Dendritic cell treated with granulocyte-macrophage colony-stimulating factor and Interleukin-4, amounts not matched to agents 40 ng/mL and 50 ng/mL, for 4 days (primary cell): ENCODE measurements at regions not wholly inside any gene's neighbourhood (a gene's known extent, or its start where the extent isn't known, plus 50 kb on each side); places are given as distances from the start of the nearest gene placed in this dataset.

Experiments used
- H3K27ac Mint-ChIP-seq: one replicate; pipeline ENCODE4 v1.8.0; 2022; ENCODE audit warnings: mild to moderate bottlenecking, mixed read lengths
- H3K27me3 Mint-ChIP-seq: one replicate; pipeline ENCODE4 v1.8.0; 2022; ENCODE audit warnings: mild to moderate bottlenecking, mixed read lengths
- H3K36me3 Mint-ChIP-seq: one replicate; pipeline ENCODE4 v1.8.0; 2022; ENCODE audit warnings: low read depth, mixed read lengths
- H3K4me1 Mint-ChIP-seq: one replicate; pipeline ENCODE4 v1.8.0; 2022; ENCODE audit warnings: low read depth, mixed read lengths
- H3K4me3 Mint-ChIP-seq: one replicate; pipeline ENCODE4 v1.8.0; 2022; ENCODE audit warnings: mild to moderate bottlenecking, moderate library complexity, mixed read lengths
- H3K9me3 Mint-ChIP-seq: one replicate; pipeline ENCODE4 v1.8.0; 2022; ENCODE audit warnings: mixed read lengths
- intact Hi-C: fragments of 100-400 bp; cut with micrococcal nuclease; formaldehyde crosslinking; loops from one replicate; pipeline ENCODE4 v1.15.0; 2022

GRCh38 chr5:101937041-101937440, 359.0 kb downstream of the SLCO4C1 start:
- Mint-ChIP-seq H3K4me1 (no peaks in the 10 kb centered on the region), H3K9me3 (no peaks in the 10 kb centered on the region), H3K27ac (no peak overlapping the region), H3K4me3 (no peak overlapping the region), H3K27me3 (no peaks in the 10 kb centered on the region), H3K36me3 (no peaks in the 10 kb centered on the region)
- intact Hi-C loops, result no loop called here

GRCh38 chr5:101935086-101935485, 361.0 kb downstream of the SLCO4C1 start:
- Mint-ChIP-seq H3K36me3 (no peaks in the 10 kb centered on the region), H3K9me3 (no peaks in the 10 kb centered on the region), H3K27me3 (no peaks in the 10 kb centered on the region), H3K27ac (no peak overlapping the region), H3K4me3 (no peak overlapping the region), H3K4me1 (no peaks in the 10 kb centered on the region)
- intact Hi-C loops, result no loop called here

GRCh38 chr5:101932599-101932998, 363.5 kb downstream of the SLCO4C1 start:
- Mint-ChIP-seq H3K9me3 (no peaks in the 10 kb centered on the region), H3K4me1 (no peaks in the 10 kb centered on the region), H3K36me3 (no peaks in the 10 kb centered on the region), H3K27me3 (no peaks in the 10 kb centered on the region), H3K27ac (no peak overlapping the region), H3K4me3 (no peak overlapping the region)
- intact Hi-C loops, result no loop called here

DNA sequence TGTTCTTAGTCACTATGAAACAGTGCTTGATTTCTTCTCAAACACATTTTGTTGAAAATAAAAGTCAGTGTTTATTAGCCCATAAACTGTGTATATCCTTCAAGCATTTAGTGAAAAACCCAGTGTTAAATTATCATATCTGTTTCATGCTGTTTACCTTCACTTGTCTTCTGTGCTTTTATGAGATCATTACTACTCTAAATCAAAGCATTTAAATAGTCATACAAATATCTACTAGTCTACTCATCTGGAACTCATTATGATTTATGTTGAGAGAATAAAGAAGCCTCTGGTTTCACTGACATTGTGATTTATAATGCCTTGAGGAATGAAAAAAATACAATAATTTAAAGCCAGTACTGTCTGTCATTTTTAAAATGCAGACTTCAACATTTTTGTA, 366.5 kb downstream of the SLCO4C1 start:
- Mint-ChIP-seq H3K4me1 (no peaks in the 10 kb centered on the region), H3K36me3 (no peaks in the 10 kb centered on the region), H3K27ac (no peak overlapping the region), H3K27me3 (no peaks in the 10 kb centered on the region), H3K9me3 (no peaks in the 10 kb centered on the region), H3K4me3 (no peak overlapping the region)
- intact Hi-C loops, result no loop called here

DNA sequence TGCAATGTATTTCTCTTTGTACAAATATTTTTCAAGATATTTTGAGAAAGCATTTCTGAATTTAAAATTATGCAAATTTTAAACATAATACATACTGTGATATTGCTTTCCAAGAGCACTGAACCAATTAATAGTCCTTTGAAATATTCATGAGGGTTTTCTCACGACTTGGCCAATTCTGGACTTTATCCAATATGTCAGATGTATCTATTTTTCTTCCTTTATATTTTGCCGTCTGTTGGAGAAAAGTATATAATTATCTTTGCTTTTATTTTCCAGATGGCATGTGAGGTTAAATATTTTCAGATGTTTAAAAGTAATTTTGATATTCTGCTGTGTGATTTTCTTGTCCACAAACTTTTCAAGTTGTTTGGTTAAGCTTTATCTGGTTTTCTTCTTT, 378.9 kb downstream of the SLCO4C1 start:
- H3K4me3 Mint-ChIP-seq, result no peak overlapping the region
- intact Hi-C loops, result no loop called here
- H3K27me3 Mint-ChIP-seq, result no peaks in the 10 kb centered on the region
- H3K4me1 Mint-ChIP-seq, result no peaks in the 10 kb centered on the region
- no peak overlapping the region for H3K27ac Mint-ChIP-seq
- no peaks in the 10 kb centered on the region for H3K9me3 Mint-ChIP-seq
- no peaks in the 10 kb centered on the region for H3K36me3 Mint-ChIP-seq

GRCh38 chr5:101915554-101915953, 380.5 kb downstream of the SLCO4C1 start:
- no peaks in the 10 kb centered on the region for H3K9me3 Mint-ChIP-seq
- H3K27ac Mint-ChIP-seq, result no peak overlapping the region
- intact Hi-C loops, result no loop called here
- H3K4me3 Mint-ChIP-seq, result no peak overlapping the region
- H3K27me3 Mint-ChIP-seq, result no peaks in the 10 kb centered on the region
- H3K4me1 Mint-ChIP-seq, result no peaks in the 10 kb centered on the region
- no peaks in the 10 kb centered on the region for H3K36me3 Mint-ChIP-seq

DNA sequence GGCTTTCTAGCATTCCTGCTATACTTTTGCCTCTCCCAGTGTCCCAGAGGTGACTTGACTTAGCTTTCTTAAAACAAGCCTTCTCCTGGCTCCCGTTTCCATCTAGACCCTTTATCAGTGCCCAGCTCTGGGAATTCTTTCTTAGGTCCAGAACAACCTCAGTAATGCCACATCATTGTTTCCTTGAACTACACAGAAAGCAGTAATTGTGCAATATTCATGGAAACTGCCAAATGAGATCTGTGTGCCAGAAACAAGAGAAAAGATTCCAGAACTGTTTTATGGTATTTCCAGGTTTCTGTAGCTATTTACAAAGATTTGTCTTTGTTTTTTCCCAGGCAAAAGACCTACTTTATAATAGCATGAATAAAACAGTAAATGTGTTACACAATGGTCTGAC, 391.3 kb downstream of the SLCO4C1 start:
- H3K36me3 Mint-ChIP-seq, result no peaks in the 10 kb centered on the region
- H3K27ac Mint-ChIP-seq, result no peak overlapping the region
- H3K4me1 Mint-ChIP-seq, result no peaks in the 10 kb centered on the region
- H3K4me3 Mint-ChIP-seq, result no peak overlapping the region
- H3K9me3 Mint-ChIP-seq, result no peaks in the 10 kb centered on the region
- intact Hi-C loops, result no loop called here
- H3K27me3 Mint-ChIP-seq, result no peaks in the 10 kb centered on the region

DNA sequence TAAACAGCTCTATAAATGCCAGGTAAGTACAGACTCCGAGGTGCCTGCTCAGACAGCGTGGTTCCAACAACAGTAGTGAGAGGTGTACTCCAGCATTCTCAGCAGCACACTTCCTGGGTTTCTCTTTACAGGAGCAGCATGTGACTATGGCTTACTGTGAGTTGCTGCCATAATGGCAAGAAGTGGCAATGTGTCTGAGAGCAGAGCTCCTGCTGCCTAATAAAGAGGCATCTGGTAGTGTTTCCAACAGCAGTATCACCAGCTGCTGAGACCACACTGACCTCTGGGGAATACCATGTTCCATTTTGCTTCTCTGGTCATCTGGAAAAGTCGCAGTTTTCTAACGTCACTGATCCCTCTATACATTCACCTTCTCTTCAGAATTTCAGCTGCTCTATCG, 398.2 kb downstream of the SLCO4C1 start:
- Mint-ChIP-seq H3K27ac (no peak overlapping the region), H3K4me1 (no peaks in the 10 kb centered on the region), H3K9me3 (no peaks in the 10 kb centered on the region), H3K4me3 (no peak overlapping the region), H3K27me3 (no peaks in the 10 kb centered on the region), H3K36me3 (no peaks in the 10 kb centered on the region)
- intact Hi-C loops, result no loop called here

DNA sequence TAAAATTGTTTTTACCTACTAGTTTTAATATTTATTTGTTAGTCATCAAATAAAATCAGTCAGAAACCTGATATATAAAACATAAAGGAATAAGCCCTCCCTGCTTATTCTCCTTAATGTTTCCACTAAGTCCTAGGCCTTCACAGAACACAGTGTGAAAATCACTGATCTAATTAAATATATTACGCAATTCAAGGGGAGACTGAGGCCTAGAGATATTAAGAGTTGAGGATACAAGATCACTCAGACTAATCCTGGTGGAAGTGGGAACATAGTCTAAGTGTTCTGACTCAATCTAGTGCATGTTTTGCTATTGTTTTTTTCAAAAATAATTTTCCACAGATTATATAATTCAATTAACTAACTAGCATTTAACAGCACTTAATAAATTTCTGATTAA, 401.1 kb downstream of the SLCO4C1 start:
- Mint-ChIP-seq H3K4me3 (no peak overlapping the region), H3K27ac (no peak overlapping the region), H3K36me3 (no peaks in the 10 kb centered on the region), H3K9me3 (peaks cover 8% of the 10 kb centered on the region), H3K4me1 (no peaks in the 10 kb centered on the region), H3K27me3 (no peaks in the 10 kb centered on the region)
- intact Hi-C loops, result no loop called here

GRCh38 chr5:101878190-101878589, 417.9 kb downstream of the SLCO4C1 start:
- Mint-ChIP-seq H3K36me3 (no peaks in the 10 kb centered on the region), H3K27ac (no peak overlapping the region), H3K4me1 (no peaks in the 10 kb centered on the region), H3K4me3 (no peak overlapping the region), H3K9me3 (no peaks in the 10 kb centered on the region), H3K27me3 (no peaks in the 10 kb centered on the region)
- intact Hi-C loops, result no loop called here

DNA sequence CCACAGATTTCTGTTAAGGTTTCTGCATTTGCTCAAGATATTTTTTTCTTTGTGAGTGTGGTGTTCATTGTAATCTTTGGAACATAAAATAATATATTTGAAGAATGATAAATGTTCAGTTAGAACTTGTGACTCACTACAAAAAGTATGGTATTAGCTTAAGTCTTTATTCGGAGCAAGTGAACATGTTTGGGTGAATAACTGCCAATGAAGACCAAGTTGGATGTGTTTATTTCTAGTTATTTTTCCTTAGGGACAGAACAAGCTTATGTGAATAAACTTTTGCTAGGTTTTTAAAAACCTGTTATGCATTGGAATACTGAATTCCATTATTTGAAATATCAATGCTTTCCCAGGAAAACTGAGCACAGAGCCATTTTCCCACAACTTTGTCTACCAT, 418.6 kb downstream of the SLCO4C1 start:
- no peaks in the 10 kb centered on the region for H3K4me1 Mint-ChIP-seq

DNA sequence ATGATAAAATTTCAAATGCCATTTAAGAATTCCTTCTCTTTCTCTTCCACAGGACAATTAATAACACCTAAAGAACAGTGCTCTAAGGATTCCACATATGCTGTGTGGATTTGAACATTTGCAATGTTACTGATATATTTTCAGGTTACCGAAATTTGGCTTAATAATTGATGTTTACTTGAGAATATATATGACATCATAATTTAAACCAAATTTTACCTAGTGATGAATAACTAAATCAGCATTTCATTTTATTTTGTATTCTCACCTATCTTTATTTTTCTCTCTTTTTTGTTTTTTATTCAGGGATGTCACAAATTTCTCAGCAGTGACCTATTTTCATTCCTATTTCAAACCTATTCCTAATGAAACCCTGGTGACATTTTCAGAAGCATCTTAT, 429.6 kb downstream of the SLCO4C1 start:
- Mint-ChIP-seq H3K27me3 (no peaks in the 10 kb centered on the region), H3K4me3 (no peak overlapping the region), H3K36me3 (no peaks in the 10 kb centered on the region), H3K9me3 (no peaks in the 10 kb centered on the region), H3K4me1 (no peaks in the 10 kb centered on the region), H3K27ac (no peak overlapping the region)
- intact Hi-C loops, result no loop called here

More for the DNA sequence above, 418.6 kb downstream of the SLCO4C1 start:
- intact Hi-C loops, result no loop called here
- Mint-ChIP-seq H3K9me3 (no peaks in the 10 kb centered on the region), H3K27ac (no peak overlapping the region), H3K4me3 (no peak overlapping the region), H3K27me3 (no peaks in the 10 kb centered on the region), H3K36me3 (no peaks in the 10 kb centered on the region)

GRCh38 chr5:101860563-101860962, 435.5 kb downstream of the SLCO4C1 start:
- Mint-ChIP-seq H3K4me1 (no peaks in the 10 kb centered on the region), H3K4me3 (no peak overlapping the region), H3K9me3 (peaks cover 16% of the 10 kb centered on the region), H3K27me3 (no peaks in the 10 kb centered on the region), H3K36me3 (no peaks in the 10 kb centered on the region), H3K27ac (no peak overlapping the region)
- intact Hi-C loops, result no loop called here

- H3K9me3 Mint-ChIP-seq, result peaks cover 16% of the 10 kb centered on the region
- no peaks in the 10 kb centered on the region for H3K36me3 Mint-ChIP-seq
- H3K27me3 Mint-ChIP-seq, result no peaks in the 10 kb centered on the region
- H3K4me1 Mint-ChIP-seq, result no peaks in the 10 kb centered on the region
- no peak overlapping the region for H3K4me3 Mint-ChIP-seq
- H3K27ac Mint-ChIP-seq, result no peak overlapping the region
- intact Hi-C loops, result no loop called here
Measured at GRCh38 chr5:101860145-101860544, 435.9 kb downstream of the SLCO4C1 start.

DNA sequence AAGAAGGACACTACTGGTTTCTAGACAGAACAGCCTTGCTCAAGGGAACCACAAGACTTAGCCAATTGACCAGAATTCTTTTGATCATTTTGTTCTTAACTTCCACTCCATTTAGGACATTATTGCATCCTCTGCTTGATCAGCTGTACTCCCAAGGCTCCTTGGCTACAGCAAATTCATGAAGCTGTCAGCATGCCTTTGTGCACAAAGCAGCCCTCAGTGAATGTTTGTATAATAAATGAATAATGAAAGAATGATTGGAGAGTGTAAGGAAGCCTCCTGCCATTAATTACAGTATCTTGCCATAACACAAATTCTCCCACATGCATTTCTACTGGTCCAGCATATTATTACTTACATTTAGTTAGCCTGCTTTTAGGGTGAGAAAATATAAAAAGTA, 449.6 kb downstream of the SLCO4C1 start:
- intact Hi-C loops, result no loop called here
- no peaks in the 10 kb centered on the region for H3K27me3 Mint-ChIP-seq
- H3K36me3 Mint-ChIP-seq, result no peaks in the 10 kb centered on the region
- peaks cover 17% of the 10 kb centered on the region for H3K9me3 Mint-ChIP-seq
- no peaks in the 10 kb centered on the region for H3K4me1 Mint-ChIP-seq
- no peak overlapping the region for H3K27ac Mint-ChIP-seq
- H3K4me3 Mint-ChIP-seq, result no peak overlapping the region

- Mint-ChIP-seq H3K36me3 (no peaks in the 10 kb centered on the region), H3K27ac (no peak overlapping the region), H3K27me3 (no peaks in the 10 kb centered on the region), H3K9me3 (peaks cover 9% of the 10 kb centered on the region), H3K4me3 (no peak overlapping the region), H3K4me1 (no peaks in the 10 kb centered on the region)
- intact Hi-C loops, result no loop called here
Measured at GRCh38 chr5:101843055-101843454, 453.0 kb downstream of the SLCO4C1 start.
